BJ (cell line): ENCODE measurements at regions not wholly inside any gene's neighbourhood (a gene's known extent, or its start where the extent isn't known, plus 50 kb on each side); places are given as distances from the start of the nearest gene placed in this dataset.

ENCODE experiments used
- CTCF ChIA-PET: fragments of 350-600 bp; formaldehyde crosslinking; extraction: SDS; loops from one replicate; lab custom pipeline; 2021; ENCODE audit warnings: antibody characterized with exemption, inconsistent platforms; lab: Yijun Ruan, JAX
- POLR2A ChIA-PET: fragments of 300-600 bp; sonication (Branson Sonifier 250); formaldehyde crosslinking; extraction: SDS; loops from one replicate; lab custom pipeline; 2021; ENCODE audit warnings: antibody characterized with exemption; lab: Charles Lee
- DNase-seq: peaks from one replicate; pipeline ENCODE4 v3.0.0-alpha.2; 2011; ENCODE audit warnings: low read depth
- H3K27me3 ChIP-seq: 2 replicates; pipeline ENCODE4 v1.6.0; 2011; ENCODE audit warnings: low read length; ENCODE audit not compliant: control insufficient read depth, insufficient read depth
- H3K36me3 ChIP-seq: 2 replicates; pipeline ENCODE4 v1.5.1; 2011; ENCODE audit warnings: low read length; ENCODE audit not compliant: control insufficient read depth, insufficient read depth
- H3K4me3 ChIP-seq: 2 replicates; pipeline ENCODE4 v1.5.1; 2011; ENCODE audit warnings: low read depth, mild to moderate bottlenecking, control low read depth, low read length
- TF ChIP-seq, protein P1 (sequence below): IDR thresholded peaks from 2 replicates; pipeline ENCODE4 v1.5.1; 2011; ENCODE audit warnings: low read depth, mild to moderate bottlenecking, control low read depth, inconsistent platforms, low read length, moderate library complexity; ENCODE audit not compliant: insufficient read depth

DNA sequence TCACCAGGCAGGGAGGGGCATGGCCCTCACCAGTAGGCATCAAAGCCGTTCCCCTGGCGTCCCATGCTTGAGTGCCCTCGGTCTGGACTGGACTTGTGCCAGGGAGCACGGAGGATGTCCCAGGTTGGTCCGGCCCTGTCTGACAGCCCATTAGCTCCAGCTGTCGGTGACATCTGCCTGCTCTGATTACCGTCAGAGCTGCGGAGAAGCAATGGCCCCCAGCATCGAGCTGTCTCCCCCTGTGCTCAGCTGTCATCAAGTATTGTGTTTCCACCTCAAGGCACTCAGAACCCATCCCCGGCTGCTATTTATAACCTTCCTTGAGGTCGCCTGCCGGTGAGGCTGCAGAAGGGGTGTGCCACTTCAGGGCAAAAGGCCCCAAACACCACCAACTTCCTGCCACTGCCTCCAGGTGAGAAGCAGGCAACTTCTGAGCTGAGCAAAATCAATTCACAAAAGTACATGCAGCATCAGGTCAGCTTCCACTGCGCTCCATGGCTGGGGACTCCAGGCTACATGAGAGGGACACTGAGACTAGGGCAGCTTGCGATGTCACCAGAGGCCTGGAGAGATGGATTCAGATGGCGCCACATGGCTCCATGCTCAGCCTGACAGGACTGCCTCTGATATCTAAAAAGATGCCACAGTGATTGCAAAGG is 142.7 kb downstream of the C5orf15 start:
- H3K4me3 ChIP-seq: no peak overlapping the region
- DNase-seq: no peak
- H3K36me3 ChIP-seq: no peaks in the 10 kb centered on the region
- TF ChIP-seq, protein P1, sequence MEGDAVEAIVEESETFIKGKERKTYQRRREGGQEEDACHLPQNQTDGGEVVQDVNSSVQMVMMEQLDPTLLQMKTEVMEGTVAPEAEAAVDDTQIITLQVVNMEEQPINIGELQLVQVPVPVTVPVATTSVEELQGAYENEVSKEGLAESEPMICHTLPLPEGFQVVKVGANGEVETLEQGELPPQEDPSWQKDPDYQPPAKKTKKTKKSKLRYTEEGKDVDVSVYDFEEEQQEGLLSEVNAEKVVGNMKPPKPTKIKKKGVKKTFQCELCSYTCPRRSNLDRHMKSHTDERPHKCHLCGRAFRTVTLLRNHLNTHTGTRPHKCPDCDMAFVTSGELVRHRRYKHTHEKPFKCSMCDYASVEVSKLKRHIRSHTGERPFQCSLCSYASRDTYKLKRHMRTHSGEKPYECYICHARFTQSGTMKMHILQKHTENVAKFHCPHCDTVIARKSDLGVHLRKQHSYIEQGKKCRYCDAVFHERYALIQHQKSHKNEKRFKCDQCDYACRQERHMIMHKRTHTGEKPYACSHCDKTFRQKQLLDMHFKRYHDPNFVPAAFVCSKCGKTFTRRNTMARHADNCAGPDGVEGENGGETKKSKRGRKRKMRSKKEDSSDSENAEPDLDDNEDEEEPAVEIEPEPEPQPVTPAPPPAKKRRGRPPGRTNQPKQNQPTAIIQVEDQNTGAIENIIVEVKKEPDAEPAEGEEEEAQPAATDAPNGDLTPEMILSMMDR: no peak
- POLR2A ChIA-PET: no interaction called here
- peaks cover 5% of the 10 kb centered on the region for H3K27me3 ChIP-seq
- CTCF ChIA-PET: no interaction called here

DNA sequence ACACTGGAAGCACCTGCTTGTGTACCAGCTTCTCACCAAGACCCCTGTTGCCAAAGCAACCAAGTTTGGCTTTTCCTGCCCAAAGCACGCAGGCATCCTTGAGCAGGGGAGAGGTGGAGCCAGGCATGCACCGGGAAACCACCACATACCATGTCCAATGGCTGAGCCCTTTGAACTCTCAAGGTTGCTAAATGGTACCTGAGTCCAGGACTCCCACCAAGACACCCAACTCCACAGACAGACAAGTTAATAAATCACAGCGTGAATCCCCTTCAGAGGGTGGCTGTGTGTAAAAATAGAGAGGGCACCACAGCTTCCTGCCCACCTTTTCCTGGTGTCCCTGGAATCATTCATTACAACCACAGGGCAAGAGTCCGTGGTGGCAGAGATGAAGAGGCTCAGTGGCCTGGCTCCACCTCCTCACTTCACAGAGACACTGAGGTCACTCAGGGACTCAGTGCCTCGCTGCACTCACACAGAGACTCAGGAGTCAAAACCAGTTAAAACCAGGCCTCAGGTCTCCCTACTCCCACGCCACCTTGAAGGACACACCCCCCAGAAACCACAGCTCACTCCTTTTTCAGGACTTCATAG is 143.7 kb downstream of the C5orf15 start:
- no peak overlapping the region for H3K4me3 ChIP-seq
- no peaks in the 10 kb centered on the region for H3K36me3 ChIP-seq
- TF ChIP-seq, protein P1: no peak
- DNase-seq: no peak
- H3K27me3 ChIP-seq: peaks cover 5% of the 10 kb centered on the region
- ChIA-PET POLR2A (no interaction called here), CTCF (no interaction called here)

DNA sequence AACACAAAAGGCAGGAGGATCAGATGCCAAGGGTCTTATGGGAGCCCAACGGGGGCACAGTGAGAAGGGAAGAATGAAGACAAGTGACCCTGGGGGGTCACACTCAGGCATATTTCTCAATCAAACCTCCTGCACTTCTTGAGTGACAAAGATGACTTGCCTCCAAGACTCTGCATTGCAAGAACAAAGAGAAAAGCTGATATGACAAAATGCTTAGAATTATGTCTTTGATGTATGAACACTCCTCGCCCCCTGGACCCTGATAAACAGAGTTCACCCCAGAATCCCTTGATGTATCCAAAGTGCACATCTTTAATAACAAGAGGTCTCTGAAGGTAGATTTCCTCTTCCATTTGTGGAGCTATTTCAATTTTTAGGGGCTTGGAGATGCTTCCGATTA is 146.5 kb downstream of the C5orf15 start:
- POLR2A ChIA-PET: no interaction called here
- H3K36me3 ChIP-seq: no peaks in the 10 kb centered on the region
- DNase-seq: no peak
- H3K4me3 ChIP-seq: no peak overlapping the region
- CTCF ChIA-PET: no interaction called here
- TF ChIP-seq, protein P1: no peak
- H3K27me3 ChIP-seq: peaks cover 5% of the 10 kb centered on the region

DNA sequence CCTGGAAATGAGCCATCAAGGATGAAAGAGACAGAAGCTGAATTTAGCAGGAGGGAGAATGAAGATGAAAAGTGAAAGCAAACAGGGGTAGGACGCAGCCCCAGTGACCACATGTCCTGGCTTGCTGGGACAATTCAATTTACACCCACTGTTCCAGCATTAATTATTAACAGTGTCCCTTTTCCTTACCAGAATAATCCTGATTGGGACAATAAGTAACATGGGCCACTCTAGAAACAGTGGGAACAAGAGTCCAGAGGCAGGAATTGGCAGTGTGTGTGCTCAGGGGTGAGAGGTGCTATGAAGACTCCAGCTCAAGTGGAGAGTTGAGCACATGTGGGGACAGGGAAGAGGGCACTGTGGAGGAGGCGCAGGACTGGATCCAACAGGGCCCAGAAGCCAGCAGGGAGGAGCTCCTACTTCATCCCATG is 147.1 kb downstream of the C5orf15 start:
- DNase-seq: no peak
- H3K36me3 ChIP-seq: no peaks in the 10 kb centered on the region
- POLR2A ChIA-PET: interaction anchor here (0.5 kb wide), 1 partner anchor 23 kb away, joined by 4 read pairs; no protein-coding TSS in a partner anchor
- H3K4me3 ChIP-seq: no peak overlapping the region
- TF ChIP-seq, protein P1: no peak
- CTCF ChIA-PET: no interaction called here
- peaks cover 5% of the 10 kb centered on the region for H3K27me3 ChIP-seq

DNA sequence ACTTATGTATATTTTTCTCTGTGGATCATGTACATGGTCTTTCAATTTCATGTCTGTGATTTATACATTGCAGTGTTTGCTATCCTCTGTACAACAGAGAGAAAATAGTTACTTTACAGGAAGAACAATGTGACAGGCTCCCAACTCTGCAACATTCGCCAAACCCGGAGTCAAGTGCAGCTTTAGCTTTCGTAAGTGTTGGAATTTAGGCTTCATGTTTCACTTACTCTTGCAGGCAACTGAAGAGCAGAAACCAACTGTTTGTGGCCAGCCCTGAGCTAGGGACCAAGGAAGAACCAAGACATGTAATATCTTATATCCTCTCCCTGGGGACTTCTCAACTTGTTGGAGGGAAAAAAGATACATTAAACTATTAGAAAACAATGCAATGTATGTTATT is 147.9 kb downstream of the C5orf15 start:
- no peak for DNase-seq
- ChIA-PET CTCF (no interaction called here), POLR2A (no interaction called here)
- H3K27me3 ChIP-seq: peaks cover 5% of the 10 kb centered on the region
- H3K4me3 ChIP-seq: no peak overlapping the region
- no peaks in the 10 kb centered on the region for H3K36me3 ChIP-seq
- TF ChIP-seq, protein P1: no peak
